GM18858 (cell line): ENCODE measurements at regions not wholly inside any gene's neighbourhood (a gene's known extent, or its start where the extent isn't known, plus 50 kb on each side); places are given as distances from the start of the nearest gene placed in this dataset.
"Not testable (repeated sequence)": the region's sequence is repeated elsewhere in the genome, so short reads cannot be mapped to it uniquely, and the experiment has no call there.

Source experiments
- ATAC-seq: cut with Tn5 transposase; IDR thresholded peaks from one replicate; pipeline ENCODE4 v1.9.1; 2021; ENCODE audit not compliant: unreplicated experiment

- ATAC-seq, result no peak
Observed at GRCh38 chrX:138014577-138014976, 448.6 kb downstream of the ZIC3 start.

- no peak for ATAC-seq
Observed at GRCh38 chrX:138018145-138018799, 452.3 kb downstream of the ZIC3 start.

- no peak for ATAC-seq
Observed at GRCh38 chrX:138020941-138021340, 455.0 kb downstream of the ZIC3 start.

GRCh38 chrX:138026211-138026610 is 460.3 kb downstream of the ZIC3 start:
- peak; percentile 87 for ATAC-seq

- no peak for ATAC-seq
Observed at GRCh38 chrX:138031715-138032114, 465.8 kb downstream of the ZIC3 start.

- no peak for ATAC-seq
Observed at GRCh38 chrX:138034136-138034535, 468.2 kb downstream of the ZIC3 start.

GRCh38 chrX:138037548-138037947 is 471.6 kb downstream of the ZIC3 start:
- ATAC-seq, result no peak

GRCh38 chrX:138057883-138058282 is 492.0 kb downstream of the ZIC3 start:
- ATAC-seq, result no peak

- ATAC-seq, result no peak
Observed at GRCh38 chrX:138058931-138059330, 493.0 kb downstream of the ZIC3 start.

- no peak for ATAC-seq
Observed at GRCh38 chrX:138067415-138067814, 501.5 kb downstream of the ZIC3 start.

- no peak for ATAC-seq
Observed at GRCh38 chrX:138073626-138074025, 507.7 kb downstream of the ZIC3 start.

GRCh38 chrX:138082251-138082650 is 516.3 kb downstream of the ZIC3 start:
- ATAC-seq, result no peak

- no peak for ATAC-seq
Observed at GRCh38 chrX:138082896-138083295, 517.0 kb downstream of the ZIC3 start.

- ATAC-seq, result not testable (repeated sequence)
Observed at GRCh38 chrX:138110910-138111309, 545.0 kb downstream of the ZIC3 start.

GRCh38 chrX:138127314-138127713 is 561.4 kb downstream of the ZIC3 start:
- ATAC-seq, result no peak

GRCh38 chrX:138128027-138128671 is 562.2 kb downstream of the ZIC3 start:
- peak; percentile 87 for ATAC-seq

- ATAC-seq, result no peak
Observed at GRCh38 chrX:138150709-138151108, 560.8 kb downstream of the FGF13 start.

GRCh38 chrX:138157850-138158249 is 553.7 kb downstream of the FGF13 start:
- no peak for ATAC-seq

- ATAC-seq, result no peak
Observed at GRCh38 chrX:138191998-138192397, 519.5 kb downstream of the FGF13 start.

- ATAC-seq, result no peak
Observed at GRCh38 chrX:138229718-138230117, 481.8 kb downstream of the FGF13 start.

- no peak for ATAC-seq
Observed at GRCh38 chrX:138240266-138240665, 471.3 kb downstream of the FGF13 start.

- no peak for ATAC-seq
Observed at GRCh38 chrX:138254001-138254400, 457.5 kb downstream of the FGF13 start.

- ATAC-seq, result no peak
Observed at GRCh38 chrX:138255373-138255772, 456.1 kb downstream of the FGF13 start.
